HG02852 (cell line): ENCODE measurements at regions not wholly inside any gene's neighbourhood (a gene's known extent, or its start where the extent isn't known, plus 50 kb on each side); places are given as distances from the start of the nearest gene placed in this dataset.

ENCODE experiments used
- ATAC-seq: cut with Tn5 transposase; IDR thresholded peaks from one replicate; pipeline ENCODE4 v1.9.1; 2021; ENCODE audit warnings: mild to moderate bottlenecking, moderate library complexity; ENCODE audit not compliant: unreplicated experiment

GRCh38 chr2:48134704-48135103, 179.8 kb upstream of the FOXN2 start:
- no peak for ATAC-seq

- ATAC-seq = no peak
Measured at GRCh38 chr2:48135797-48136196, 178.7 kb upstream of the FOXN2 start.

GRCh38 chr2:48137829-48138228, 176.7 kb upstream of the FOXN2 start:
- ATAC-seq = no peak

GRCh38 chr2:48138898-48139297, 175.6 kb upstream of the FOXN2 start:
- no peak for ATAC-seq

GRCh38 chr2:48140586-48140985, 173.9 kb upstream of the FOXN2 start:
- ATAC-seq = no peak

- no peak for ATAC-seq
Measured at GRCh38 chr2:48144777-48145176, 169.7 kb upstream of the FOXN2 start.

- ATAC-seq = no peak
Measured at GRCh38 chr2:48145845-48146452, 168.5 kb upstream of the FOXN2 start.

- ATAC-seq = no peak
Measured at GRCh38 chr2:48146552-48146951, 167.9 kb upstream of the FOXN2 start.

GRCh38 chr2:48147719-48148118, 166.8 kb upstream of the FOXN2 start:
- no peak for ATAC-seq

- ATAC-seq = no peak
Measured at GRCh38 chr2:48148841-48149430, 165.5 kb upstream of the FOXN2 start.

GRCh38 chr2:48157150-48157549, 157.3 kb upstream of the FOXN2 start:
- no peak for ATAC-seq

GRCh38 chr2:48161628-48162027, 152.9 kb upstream of the FOXN2 start:
- ATAC-seq = no peak

GRCh38 chr2:48162742-48163141, 151.7 kb upstream of the FOXN2 start:
- ATAC-seq = no peak

GRCh38 chr2:48165070-48165753, 149.3 kb upstream of the FOXN2 start:
- ATAC-seq = no peak

- no peak for ATAC-seq
Measured at GRCh38 chr2:48169141-48169592, 145.3 kb upstream of the FOXN2 start.

- no peak for ATAC-seq
Measured at GRCh38 chr2:48170281-48170680, 144.2 kb upstream of the FOXN2 start.

GRCh38 chr2:48173141-48173540, 141.3 kb upstream of the FOXN2 start:
- no peak for ATAC-seq

- no peak for ATAC-seq
Measured at GRCh38 chr2:48174503-48174902, 140.0 kb upstream of the FOXN2 start.

GRCh38 chr2:48175254-48175653, 139.2 kb upstream of the FOXN2 start:
- ATAC-seq = no peak

GRCh38 chr2:48175656-48176055, 138.8 kb upstream of the FOXN2 start:
- ATAC-seq = no peak

GRCh38 chr2:48176876-48177275, 137.6 kb upstream of the FOXN2 start:
- ATAC-seq = no peak

GRCh38 chr2:48178611-48179010, 135.9 kb upstream of the FOXN2 start:
- ATAC-seq = no peak
